ENCODE measurements at regions not wholly inside any gene's neighbourhood (a gene's known extent, or its start where the extent isn't known, plus 50 kb on each side); places are given as distances from the start of the nearest gene placed in this dataset.
"Not testable (repeated sequence)": the region's sequence is repeated elsewhere in the genome, so short reads cannot be mapped to it uniquely, and the experiment has no call there.

DNA sequence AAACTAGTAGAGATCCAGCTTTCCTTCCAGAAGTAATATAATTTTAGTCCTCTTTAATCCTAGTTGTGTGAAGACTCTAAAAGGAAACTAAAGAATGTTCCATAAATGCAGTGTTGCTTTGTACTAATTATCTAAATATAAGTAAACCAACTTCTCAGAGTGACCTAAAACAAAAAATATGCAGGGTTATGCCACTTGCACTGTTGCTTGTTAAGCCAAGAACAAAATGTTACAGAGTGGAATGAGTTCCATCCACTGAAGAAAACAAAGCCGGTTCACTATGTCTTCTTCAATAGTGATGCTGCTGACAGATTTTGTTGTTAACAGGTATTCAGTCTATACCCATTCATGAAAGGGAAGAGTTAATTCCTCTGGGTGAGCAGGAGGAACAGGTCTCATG lies 252.0 kb upstream of the DIAPH2 start:
- no peak for DNase-seq

GRCh38 chrX:96433409-96434077 lies 251.1 kb upstream of the DIAPH2 start:
- DNase-seq: no peak

- DNase-seq: no peak
Measured at GRCh38 chrX:96435378-96436035, 249.1 kb upstream of the DIAPH2 start.

DNA sequence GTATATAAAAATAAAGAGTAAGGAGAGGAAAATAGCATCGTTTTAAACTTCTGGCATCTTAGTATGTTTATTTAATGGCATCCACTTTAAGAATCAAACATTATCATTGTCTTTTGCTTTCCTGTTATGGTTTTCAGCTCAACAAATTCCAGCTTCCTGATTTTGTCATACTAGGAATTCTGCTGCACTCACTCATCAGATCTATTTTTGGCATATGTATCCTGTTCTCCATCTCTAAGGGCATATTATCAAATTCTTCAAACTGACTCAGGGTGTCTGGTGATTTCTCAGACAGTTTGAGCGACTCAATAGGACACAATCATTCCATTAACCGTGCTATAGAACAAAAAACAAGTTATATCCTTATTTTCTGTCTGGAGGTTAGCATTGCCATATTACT lies 248.5 kb upstream of the DIAPH2 start:
- DNase-seq: no peak

GRCh38 chrX:96438803-96439202 lies 245.8 kb upstream of the DIAPH2 start:
- no peak for DNase-seq

GRCh38 chrX:96440941-96441340 lies 243.7 kb upstream of the DIAPH2 start:
- DNase-seq: no peak

DNA sequence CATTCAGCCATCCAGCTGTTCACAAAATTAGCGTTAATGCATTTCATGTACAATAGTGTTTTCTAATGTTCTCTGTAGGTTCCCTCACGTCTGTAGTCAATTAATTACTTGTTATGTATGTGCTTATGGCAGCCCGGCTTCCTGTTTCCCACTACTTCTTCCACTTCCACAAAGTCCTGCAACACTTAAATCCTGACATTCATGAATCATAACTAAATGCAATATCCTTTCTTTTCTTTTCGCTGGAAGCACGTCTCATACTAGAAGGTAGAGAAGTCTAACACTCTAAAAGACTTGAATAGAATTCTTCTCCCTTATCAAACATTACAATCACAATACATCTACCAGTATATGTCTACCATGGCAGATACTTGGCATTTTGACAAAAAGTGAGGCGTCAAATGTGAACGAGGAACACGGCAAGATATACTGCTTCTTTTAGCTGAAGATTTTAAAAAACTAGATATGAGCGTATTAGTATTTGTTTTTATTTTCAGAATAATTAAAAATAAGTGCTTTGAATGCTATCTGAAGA lies 239.0 kb upstream of the DIAPH2 start:
- no peak for DNase-seq

DNA sequence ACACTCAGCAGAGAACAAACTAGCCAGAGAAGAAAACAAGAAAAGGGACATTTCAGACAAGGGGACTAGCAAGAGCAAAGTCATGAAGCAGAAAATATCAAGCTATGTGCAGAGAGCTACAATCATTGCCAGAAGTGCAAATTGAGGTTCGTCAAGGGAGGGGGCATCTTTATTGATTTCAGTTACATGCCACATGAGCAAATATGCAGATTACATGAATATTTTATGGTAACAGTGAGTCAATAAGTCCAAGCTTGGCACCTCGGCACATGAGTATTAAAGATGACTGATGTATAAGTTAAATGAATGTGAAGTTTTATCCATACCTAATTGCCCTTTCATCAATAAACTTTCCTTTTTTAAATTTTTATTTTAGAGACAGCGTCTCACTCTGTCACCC lies 238.1 kb upstream of the DIAPH2 start:
- no peak for DNase-seq

- DNase-seq: no peak
Measured at GRCh38 chrX:96447161-96447560, 237.5 kb upstream of the DIAPH2 start.

- no peak for DNase-seq
Measured at GRCh38 chrX:96449191-96449590, 235.5 kb upstream of the DIAPH2 start.

GRCh38 chrX:96449896-96450295 lies 234.7 kb upstream of the DIAPH2 start:
- DNase-seq: no peak

DNA sequence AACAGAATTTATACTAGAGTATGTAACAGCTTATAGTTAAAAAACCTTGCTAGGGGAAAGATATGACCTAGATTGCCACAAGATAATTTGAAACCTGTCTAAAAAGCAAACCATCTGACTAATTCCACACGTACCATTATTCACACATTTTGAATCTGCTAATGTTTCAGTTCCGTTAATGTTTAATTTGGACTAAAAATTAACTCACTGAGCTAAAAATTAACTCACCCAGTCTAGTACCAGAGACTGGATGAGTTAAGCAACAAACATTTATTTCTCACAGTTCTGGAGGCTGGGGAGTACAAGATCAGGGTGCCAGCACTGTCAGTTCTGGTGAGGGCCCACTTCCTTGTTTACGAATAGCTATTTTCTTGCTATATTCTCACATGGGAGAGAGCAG lies 231.5 kb upstream of the DIAPH2 start:
- peak in 1 of 5 experiments; percentile 30 for DNase-seq

- DNase-seq: peak in 1 of 5 experiments; percentile 63
Measured at GRCh38 chrX:96455078-96455477, 229.6 kb upstream of the DIAPH2 start.

GRCh38 chrX:96464880-96465558 lies 219.6 kb upstream of the DIAPH2 start:
- no peak for DNase-seq

GRCh38 chrX:96474029-96474740 lies 210.5 kb upstream of the DIAPH2 start:
- DNase-seq: no peak

GRCh38 chrX:96474741-96475125 lies 209.9 kb upstream of the DIAPH2 start:
- DNase-seq: no peak

GRCh38 chrX:96480081-96480480 lies 204.6 kb upstream of the DIAPH2 start:
- no peak for DNase-seq

DNA sequence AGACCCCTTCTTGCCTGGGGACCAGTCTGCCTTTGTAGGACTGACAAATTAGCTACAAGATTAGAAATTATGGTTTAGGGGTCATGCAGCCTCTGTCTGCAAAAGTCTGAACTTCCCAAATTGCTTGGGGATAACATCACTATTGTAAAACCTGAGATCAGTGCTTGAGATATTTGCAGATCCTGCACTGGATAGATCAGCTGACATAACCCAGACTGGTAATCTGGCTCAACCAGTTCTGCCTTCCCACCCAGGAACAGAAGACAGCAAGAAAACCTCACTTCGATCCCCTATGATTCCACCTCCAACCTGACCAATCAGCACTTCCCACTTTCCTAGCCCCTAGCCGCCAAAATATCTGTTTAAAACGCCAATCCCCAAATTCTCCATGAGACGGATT lies 202.8 kb upstream of the DIAPH2 start:
- DNase-seq: no peak

DNA sequence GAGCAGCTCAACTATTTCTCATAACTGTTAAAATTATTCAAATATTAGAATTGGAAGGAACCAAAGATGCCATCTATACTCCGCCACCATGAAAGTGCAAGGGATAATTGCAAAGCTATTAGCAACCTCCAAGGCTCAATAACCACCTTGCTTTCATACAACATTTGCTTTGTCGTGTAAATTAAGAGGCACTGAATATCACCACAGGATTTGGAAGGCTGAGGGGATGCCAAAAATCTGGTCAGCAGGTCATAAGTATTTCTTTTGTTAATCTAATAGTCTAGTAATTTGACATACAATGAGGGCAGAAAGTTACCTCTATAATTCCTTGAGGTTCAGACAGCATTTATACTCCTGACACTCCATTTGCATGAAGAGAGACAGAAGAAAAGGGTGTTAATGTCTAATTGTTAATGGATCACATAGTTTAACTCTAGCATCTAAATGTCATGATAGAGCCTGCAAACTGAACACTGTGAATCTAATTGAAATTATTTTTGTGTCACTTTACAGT lies 200.9 kb upstream of the DIAPH2 start:
- no peak for DNase-seq

DNA sequence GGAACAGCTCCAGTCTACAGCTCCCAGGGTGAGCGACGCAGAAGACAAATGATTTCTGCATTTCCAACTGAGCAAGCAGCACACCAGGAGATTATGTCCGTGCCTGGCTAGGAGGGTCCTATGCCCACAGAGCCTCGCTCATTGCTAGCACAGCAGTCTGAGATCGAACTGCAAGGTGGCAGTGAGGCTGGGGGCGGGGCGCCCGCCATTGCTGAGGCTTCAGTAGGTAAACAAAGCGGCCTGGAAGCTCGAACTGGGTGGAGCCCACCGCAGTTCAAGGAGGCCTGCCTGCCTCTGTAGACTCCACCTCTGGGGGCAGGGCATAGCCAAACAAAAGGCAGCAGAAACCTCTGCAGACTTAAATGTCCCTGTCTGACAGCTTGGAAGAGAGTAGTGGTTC lies 198.0 kb upstream of the DIAPH2 start:
- DNase-seq: not testable (repeated sequence)

DNA sequence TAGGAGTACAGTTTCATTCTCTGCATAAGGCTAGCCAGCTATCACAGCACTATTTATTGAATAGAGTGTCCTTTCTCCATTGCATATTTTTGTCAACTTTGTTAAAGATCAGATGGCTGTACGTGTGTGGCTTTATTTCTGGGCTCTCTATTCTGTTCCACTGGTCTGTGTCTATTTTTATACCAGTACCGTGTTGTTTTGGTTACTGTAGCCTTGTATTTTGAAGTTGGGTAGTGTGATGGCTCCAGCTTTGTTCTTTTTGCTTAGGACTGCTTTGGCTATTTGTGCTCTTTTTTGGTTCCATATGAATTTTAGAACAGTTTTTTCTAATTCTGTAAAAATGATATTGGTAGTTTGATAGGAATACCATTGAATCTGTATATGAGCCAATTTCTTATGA lies 182.1 kb upstream of the DIAPH2 start:
- no peak for DNase-seq

- not testable (repeated sequence) for DNase-seq
Measured at GRCh38 chrX:96529386-96529785, 155.3 kb upstream of the DIAPH2 start.

Measured in T-helper 2 cell (primary cell).